Muscle of arm (tissue), 1 donor: ENCODE measurements at regions not wholly inside any gene's neighbourhood (a gene's known extent, or its start where the extent isn't known, plus 50 kb on each side); places are given as distances from the start of the nearest gene placed in this dataset.
A peak's percentile ranks its signal among the peaks of the same experiment; 100 is the strongest.
"Not testable (repeated sequence)": the region's sequence is repeated elsewhere in the genome, so short reads cannot be mapped to it uniquely, and the experiment has no call there.

Source experiments
- DNase-seq: peaks from one replicate; pipeline ENCODE4 v3.0.0-alpha.2; 2013

DNA sequence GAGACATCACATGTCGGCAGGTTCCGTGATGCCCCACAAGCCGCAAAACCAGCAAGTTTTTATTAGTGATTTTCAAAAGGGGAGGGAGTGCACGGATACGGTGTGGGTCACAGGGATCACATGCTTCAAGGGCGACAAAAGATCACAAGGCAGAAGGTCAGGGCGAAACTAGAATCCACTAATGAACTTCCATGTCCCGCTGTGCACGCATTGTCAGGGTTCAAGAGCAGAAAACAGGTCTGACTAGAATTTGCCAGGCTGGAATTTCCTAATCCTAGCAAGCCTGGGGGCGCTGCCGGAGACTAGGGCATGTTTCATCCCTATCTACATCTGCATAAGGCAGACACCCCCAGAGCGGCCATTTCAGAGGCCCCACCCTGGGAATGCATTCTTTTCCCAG, 225.2 kb downstream of the NPHP4 start:
- not testable (repeated sequence) for DNase-seq

GRCh38 chr1:5765997-5766913, 226.0 kb downstream of the NPHP4 start:
- DNase-seq, result no peak

DNA sequence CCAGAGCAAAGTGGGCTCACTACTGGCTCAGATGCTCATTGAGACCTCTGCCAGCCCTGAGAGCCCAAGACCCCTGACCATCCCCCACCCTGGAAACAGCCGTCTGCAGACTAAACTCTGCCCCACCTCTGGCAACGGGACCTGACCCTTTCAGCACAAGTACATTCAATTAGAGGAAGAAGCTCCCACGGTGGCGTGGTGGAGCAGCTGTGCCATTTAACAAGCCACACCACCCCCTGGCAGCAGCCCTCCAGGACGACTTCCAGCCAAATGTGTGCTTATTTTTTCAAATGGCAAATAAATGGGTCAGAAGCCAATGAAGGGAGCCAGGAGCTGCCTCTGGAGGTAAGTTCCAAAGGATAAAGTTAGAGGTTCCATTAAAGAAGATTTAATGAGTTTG, 226.7 kb downstream of the NPHP4 start:
- no peak for DNase-seq

DNA sequence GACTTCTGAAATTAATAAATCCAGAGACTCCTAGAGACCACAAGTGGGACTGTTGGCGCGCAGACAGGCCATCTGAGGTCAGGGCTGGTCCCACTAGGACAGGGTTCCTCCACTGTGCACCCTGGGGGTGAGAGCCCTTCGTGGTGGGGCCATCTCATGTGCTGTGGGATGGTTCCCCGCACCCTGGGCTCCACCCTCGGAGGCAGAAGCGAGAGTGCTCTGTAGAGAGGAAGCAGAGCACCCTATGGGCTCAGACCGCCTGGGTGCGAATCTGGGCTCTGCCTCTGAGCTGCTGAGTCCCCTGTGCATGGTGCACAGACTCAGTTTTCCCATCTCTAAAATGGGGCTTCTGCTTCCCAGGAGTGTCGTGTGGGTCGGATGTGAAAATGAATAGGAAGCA, 227.3 kb downstream of the NPHP4 start:
- DNase-seq, result no peak

GRCh38 chr1:5764464-5764863, 227.8 kb downstream of the NPHP4 start:
- DNase-seq, result no peak

- DNase-seq, result no peak
Measured at GRCh38 chr1:5763696-5764370, 228.4 kb downstream of the NPHP4 start.

DNA sequence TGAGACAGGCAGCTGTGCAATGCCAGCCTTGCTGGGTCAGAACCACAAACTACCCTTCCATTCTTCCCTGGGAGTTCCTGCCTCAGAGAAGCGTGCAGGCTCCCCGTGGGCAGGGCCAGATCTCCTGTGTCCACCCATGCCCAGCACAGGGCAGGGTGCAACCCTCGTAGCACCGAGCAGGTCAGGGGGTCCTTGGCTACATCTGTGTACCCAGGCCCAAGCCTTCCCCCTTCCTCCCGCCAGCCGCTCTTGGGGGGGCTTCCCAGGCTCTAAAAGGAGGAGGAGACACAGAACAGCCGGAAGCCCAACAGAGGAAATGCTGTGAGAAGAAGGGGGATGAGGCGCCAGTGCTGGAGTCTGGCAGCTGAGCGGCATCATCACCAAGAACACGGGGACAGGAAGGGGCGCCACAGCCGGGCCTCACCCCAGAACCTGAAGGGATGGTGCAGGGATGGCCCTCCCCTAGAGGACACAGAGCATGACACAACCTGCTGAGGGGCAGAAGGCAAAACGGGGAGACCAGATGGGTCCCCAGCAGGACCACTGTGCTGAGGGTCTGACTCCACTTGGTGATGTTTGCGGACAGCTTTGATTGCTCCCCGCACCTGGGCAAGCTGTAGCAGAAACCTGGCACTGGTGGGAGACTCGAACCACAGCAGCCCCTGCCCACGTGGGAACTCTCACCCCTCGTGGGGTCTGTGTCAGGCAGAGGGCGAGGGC, 233.2 kb downstream of the NPHP4 start:
- no peak for DNase-seq

- no peak for DNase-seq
Measured at GRCh38 chr1:5758000-5758858, 234.0 kb downstream of the NPHP4 start.

- DNase-seq, result no peak
Measured at GRCh38 chr1:5757187-5757805, 234.9 kb downstream of the NPHP4 start.

- no peak for DNase-seq
Measured at GRCh38 chr1:5756434-5757186, 235.6 kb downstream of the NPHP4 start.

- DNase-seq, result no peak
Measured at GRCh38 chr1:5755552-5756125, 236.6 kb downstream of the NPHP4 start.

GRCh38 chr1:5754817-5755551, 237.2 kb downstream of the NPHP4 start:
- DNase-seq, result no peak

GRCh38 chr1:5753549-5754421, 238.4 kb downstream of the NPHP4 start:
- DNase-seq, result no peak

DNA sequence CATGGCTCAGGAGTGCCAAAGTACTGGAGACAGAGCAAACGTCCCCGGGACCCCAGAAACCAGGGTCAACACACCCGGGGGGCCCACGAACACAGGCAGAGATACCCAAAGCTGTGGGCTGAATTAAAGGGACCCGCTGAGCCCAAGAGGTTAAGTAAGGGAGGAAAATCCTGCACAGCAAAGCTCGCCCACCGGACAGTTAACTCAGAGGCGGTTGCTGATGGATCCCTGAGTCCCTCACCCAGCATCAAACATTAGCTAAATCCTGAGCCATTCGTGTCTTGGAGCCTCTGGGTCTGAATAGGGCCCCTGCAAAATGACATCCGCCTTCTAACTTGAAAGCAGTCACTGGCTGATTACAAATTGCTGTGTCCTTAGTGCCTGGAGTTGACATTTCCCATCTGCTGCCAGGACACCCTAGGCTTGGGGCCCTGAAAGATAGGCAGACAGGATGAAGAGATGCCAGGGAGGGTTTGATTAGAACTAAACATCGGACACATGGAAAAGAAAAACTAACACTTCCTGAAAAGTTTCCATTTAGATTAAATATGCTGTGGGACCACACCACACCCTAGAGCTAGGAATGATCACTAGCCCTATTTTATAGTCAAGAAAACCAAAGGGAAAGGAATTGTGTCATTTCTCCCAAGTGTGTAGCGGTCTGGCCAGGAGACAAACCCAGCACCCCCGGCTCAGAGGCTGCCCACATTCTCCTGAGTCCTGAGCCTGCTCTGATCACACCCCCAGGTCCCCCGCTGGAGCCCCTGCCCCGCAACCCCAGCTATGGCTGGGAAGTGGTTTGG, 239.3 kb downstream of the NPHP4 start:
- DNase-seq, result no peak

DNA sequence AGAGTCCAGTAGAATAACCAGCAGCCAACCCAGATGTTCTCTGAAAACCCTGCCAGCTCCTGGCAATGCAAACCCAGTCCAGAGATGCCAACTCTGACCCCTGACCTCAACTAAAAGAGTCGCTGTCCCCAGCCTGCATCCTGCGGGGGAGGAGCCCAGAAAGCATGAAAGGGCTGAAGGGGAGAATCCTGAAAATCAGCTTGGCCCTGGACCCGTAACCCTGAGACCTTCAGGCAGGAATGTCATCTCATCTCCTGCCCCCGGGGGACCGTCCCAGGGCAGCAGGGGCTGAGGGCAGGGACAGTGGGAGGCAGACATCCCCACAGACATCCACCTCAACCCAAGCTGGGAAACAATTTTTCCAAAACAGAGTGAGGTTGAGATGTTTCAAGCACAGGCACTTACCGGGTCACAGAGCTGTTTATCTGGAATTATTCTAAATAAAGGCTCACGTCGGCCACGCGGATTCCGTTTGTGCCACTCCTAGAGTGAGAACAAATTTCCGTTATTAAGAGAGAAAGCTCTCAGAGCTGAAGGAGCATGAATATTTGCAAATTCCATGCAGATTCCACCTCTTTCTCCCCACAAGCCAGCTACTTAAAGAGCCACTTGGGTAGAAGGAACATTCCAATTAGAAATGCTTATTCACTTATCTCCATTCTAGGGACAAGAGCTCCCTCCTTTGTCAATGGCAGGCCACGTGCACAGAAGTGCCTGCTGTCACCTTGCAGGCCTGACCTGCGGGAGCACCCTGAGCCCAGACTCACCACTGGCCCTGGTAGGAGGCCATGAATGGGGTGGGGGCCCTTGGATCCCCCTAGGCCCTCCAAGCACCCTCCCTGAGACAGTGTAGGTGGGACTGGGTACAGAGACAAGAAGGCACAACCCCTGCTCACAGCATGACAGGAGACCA, 240.1 kb downstream of the NPHP4 start:
- no peak for DNase-seq

DNA sequence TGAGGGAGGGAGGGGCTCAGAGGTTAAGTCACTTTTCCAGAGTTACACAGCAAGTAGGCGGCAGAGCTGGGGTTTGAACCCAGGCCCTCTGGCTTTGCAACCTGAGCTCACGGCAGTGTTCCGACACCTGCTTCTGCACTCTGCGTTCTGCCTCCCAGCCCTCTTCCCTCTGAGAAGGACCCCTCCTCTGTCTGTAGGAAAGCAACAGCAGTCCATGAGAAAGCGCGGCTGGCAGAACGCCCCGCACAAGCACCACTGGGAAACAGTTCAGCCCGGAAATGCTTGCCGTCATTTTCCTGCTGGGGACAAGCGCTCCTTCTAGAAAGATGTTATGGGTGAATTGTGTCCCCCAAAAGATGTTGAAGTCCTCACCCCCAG, 241.1 kb downstream of the NPHP4 start:
- peak; percentile 42 for DNase-seq
